HEK293T (cell line): ENCODE measurements at regions not wholly inside any gene's neighbourhood (a gene's known extent, or its start where the extent isn't known, plus 50 kb on each side); places are given as distances from the start of the nearest gene placed in this dataset.

Experiments
- FOXK2 ChIP-seq: fragments of 450-650 bp; IDR thresholded peaks from 2 replicates; pipeline ENCODE4 v1.6.1; 2016; ENCODE audit warnings: mild to moderate bottlenecking
- SUZ12 ChIP-seq: fragments of 450-650 bp; IDR thresholded peaks from 2 replicates; pipeline ENCODE4 v1.6.1; 2016; ENCODE audit warnings: mild to moderate bottlenecking

DNA sequence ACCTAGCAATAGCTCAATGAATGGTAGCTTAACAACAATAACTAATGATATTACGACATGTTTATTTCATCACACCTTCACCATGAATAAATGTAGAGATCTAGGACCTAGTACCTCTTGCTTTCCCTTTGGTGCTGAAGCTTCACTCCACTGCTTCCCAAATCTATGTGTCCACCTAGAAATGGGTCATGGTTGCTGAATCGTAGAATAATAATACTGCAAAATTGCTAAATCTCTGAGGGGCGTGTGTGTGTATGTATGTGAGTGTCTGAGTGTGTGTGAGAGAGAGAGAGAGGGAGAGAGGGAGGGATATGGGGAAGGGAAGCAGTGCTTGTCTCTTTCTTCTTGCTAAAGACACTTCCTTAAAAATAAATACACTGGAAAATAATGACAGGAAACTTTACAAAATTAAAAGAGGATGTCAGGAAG, 109.3 kb upstream of the BMP2K start:
- no peak for TF ChIP-seq FOXK2
- TF ChIP-seq SUZ12, result no peak
